Fibroblast of upper back skin (primary cell): ENCODE measurements at regions not wholly inside any gene's neighbourhood (a gene's known extent, or its start where the extent isn't known, plus 50 kb on each side); places are given as distances from the start of the nearest gene placed in this dataset.
A peak's percentile ranks its signal among the peaks of the same experiment; 100 is the strongest.
"Not testable (repeated sequence)": the region's sequence is repeated elsewhere in the genome, so short reads cannot be mapped to it uniquely, and the experiment has no call there.

Experiments
- DNase-seq: peaks from one replicate; pipeline ENCODE4 v3.0.0-alpha.2; 2013

- no peak for DNase-seq
Observed at GRCh38 chr12:131589966-131590365, 120.9 kb upstream of the SFSWAP start.

GRCh38 chr12:131591136-131591535 is 119.8 kb upstream of the SFSWAP start:
- no peak for DNase-seq

GRCh38 chr12:131591714-131592709 is 118.9 kb upstream of the SFSWAP start:
- no peak for DNase-seq

GRCh38 chr12:131592972-131593371 is 117.9 kb upstream of the SFSWAP start:
- DNase-seq: no peak

- DNase-seq: no peak
Observed at GRCh38 chr12:131593406-131593805, 117.5 kb upstream of the SFSWAP start.

GRCh38 chr12:131596115-131596514 is 114.8 kb upstream of the SFSWAP start:
- DNase-seq: no peak

GRCh38 chr12:131597333-131597732 is 113.6 kb upstream of the SFSWAP start:
- no peak for DNase-seq

- DNase-seq: no peak
Observed at GRCh38 chr12:131598717-131599116, 112.2 kb upstream of the SFSWAP start.

GRCh38 chr12:131599190-131600159 is 111.4 kb upstream of the SFSWAP start:
- no peak for DNase-seq

GRCh38 chr12:131600160-131600532 is 110.7 kb upstream of the SFSWAP start:
- DNase-seq: no peak

GRCh38 chr12:131601499-131601898 is 109.4 kb upstream of the SFSWAP start:
- DNase-seq: not testable (repeated sequence)

- DNase-seq: no peak
Observed at GRCh38 chr12:131603106-131603938, 107.6 kb upstream of the SFSWAP start.

GRCh38 chr12:131603939-131604795 is 106.7 kb upstream of the SFSWAP start:
- no peak for DNase-seq

- no peak for DNase-seq
Observed at GRCh38 chr12:131604859-131605258, 106.0 kb upstream of the SFSWAP start.

GRCh38 chr12:131605304-131605829 is 105.5 kb upstream of the SFSWAP start:
- DNase-seq: no peak

GRCh38 chr12:131606218-131606901 is 104.5 kb upstream of the SFSWAP start:
- DNase-seq: no peak

- no peak for DNase-seq
Observed at GRCh38 chr12:131607658-131608447, 103.0 kb upstream of the SFSWAP start.

- DNase-seq: peak; percentile 46
Observed at GRCh38 chr12:131608740-131609690, 101.9 kb upstream of the SFSWAP start.

- no peak for DNase-seq
Observed at GRCh38 chr12:131609762-131610161, 101.1 kb upstream of the SFSWAP start.
